Hematopoietic multipotent progenitor cell treated with erythropoietin and hydrocortisone succinate and interleukin-3 and kit ligand, for 17 days (in vitro differentiated cells): ENCODE measurements at regions not wholly inside any gene's neighbourhood (a gene's known extent, or its start where the extent isn't known, plus 50 kb on each side); places are given as distances from the start of the nearest gene placed in this dataset.
"Not testable (repeated sequence)": the region's sequence is repeated elsewhere in the genome, so short reads cannot be mapped to it uniquely, and the experiment has no call there.

Experiments used
- DNase-seq: peaks from one replicate; pipeline ENCODE4 v3.0.0-alpha.2; 2015; ENCODE audit warnings: low spot score

DNA sequence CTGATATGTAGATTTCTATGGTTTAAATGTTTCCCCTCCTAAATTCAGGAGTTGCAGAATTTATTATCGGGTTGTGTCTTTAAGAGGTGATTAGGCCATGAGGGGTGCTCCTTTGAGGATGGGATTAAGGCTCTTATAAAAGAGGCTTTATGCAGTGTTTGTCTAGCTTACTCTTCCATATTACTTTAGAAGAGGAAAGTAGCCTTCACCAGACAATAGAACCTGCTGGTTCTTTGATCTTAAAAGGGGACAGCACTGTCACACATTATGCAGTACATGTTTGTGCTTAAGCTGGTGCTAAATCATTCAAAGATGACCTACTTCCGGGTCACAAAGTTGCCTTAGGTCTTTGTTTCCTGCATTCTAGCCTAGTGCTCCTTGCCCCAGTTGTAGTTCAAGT, 81.0 kb downstream of the CPXCR1 start:
- no peak for DNase-seq

DNA sequence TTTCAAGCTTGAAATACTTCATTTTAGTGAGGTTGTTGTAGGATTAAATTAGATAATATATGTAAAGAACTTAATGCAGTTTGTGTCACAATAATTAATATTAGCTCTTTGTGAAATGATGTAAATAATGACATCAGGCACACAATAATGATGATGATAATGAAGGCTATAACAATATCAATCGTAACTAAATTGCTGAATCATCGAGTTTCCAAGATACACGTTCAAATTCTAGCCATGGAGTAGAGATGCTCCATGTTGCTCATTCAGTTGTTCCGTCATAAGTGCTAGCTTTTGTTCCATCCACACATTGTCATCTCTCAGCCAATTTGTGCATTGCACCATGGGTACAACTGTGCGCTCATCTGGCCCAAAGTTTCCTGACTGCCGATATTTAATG, 83.1 kb downstream of the CPXCR1 start:
- no peak for DNase-seq

DNA sequence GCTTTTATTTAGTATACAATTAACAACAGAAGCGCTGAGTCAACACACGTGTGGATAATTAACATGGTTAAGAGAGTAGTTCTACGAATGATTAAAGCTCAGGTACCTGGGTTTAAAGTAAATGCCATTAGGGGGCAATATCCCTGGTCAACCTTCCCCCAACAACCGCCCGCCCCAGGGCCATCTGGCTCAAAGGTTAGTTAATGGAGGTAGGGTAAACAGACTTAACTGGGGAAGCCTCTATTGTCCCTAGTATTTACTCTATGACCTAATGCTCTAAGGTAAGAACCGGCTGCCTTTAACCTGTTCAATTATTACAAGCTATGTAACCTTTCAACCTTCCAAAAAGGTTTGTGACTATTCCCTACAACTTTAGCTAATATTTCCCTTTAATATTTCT, 90.7 kb downstream of the CPXCR1 start:
- DNase-seq = not testable (repeated sequence)

DNA sequence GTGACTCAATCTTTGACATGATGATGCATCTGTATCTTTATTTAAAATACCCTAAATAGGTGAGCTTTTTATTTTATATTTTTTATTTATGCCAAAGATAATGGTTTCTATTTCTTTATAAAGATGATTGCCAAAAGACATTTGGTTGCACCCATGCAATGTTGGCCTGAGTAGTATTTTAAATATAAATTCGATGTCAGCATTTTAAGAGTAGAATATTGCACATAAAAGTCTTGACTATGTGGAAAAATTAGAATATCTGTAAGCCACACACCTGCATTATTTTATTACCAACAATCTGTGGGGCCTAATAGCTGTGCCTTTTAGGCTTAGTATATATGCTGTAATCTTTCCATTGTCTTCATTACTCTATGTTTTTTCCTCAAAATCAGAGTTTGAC, 91.4 kb downstream of the CPXCR1 start:
- DNase-seq = no peak

DNA sequence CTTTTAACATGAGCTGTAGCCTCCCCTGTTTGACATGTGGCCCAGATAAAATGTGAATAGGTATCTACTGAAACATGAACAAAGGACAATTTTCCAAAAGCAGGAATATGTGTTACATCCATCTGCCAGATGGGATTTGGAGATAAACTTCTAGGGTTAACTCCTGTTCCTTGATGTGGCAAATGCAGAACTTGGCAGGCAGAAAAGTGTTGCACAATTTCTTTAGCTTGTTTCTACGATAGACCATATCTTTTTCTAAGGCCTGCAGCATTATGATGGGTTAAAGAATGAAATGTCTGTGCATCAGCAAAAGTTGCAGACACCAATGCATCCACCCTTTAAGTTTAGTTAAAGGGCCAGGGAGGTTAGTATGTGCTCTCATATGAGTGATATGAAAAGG, 96.8 kb downstream of the CPXCR1 start:
- DNase-seq = not testable (repeated sequence)

DNA sequence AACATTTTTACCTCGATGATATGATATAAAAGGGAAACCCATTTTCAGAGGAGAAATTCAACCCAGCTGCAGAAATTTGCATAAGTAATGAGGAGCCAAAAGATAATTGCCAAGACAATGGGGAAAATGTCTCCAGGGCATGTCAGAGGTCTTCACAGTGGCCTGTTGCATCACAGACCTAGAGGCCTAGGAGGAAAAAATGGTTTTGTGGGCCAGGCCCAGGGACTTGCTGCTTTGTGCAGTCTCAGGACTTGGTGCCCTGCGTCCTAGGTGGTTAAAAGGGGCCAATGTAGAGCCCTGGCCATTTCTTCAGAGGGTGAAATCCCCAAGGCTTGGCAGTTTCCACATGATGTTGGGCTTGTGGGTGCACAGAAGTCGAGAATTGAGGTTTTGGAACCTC, 106.9 kb downstream of the CPXCR1 start:
- no peak for DNase-seq

DNA sequence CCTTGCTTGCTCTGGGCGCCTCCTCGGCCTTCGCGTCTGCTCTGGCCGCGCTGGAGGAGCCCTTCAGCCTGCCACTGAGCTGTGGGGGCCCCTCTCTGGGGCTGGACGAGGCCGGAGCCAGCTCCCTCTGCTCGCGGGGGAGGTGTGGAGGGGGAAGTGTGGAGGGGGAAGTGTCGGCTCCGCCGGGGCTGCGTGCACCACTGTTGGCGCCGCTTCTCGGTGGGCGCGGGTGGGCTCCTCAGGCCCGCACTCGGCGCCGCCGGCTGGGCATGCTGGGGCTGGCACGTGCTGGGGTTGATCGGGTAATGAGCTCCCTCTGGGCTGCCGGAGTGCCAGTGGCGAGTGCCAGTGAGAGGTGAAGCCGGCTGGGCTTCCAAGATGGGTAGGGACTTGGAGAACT, 116.7 kb downstream of the CPXCR1 start:
- no peak for DNase-seq

DNA sequence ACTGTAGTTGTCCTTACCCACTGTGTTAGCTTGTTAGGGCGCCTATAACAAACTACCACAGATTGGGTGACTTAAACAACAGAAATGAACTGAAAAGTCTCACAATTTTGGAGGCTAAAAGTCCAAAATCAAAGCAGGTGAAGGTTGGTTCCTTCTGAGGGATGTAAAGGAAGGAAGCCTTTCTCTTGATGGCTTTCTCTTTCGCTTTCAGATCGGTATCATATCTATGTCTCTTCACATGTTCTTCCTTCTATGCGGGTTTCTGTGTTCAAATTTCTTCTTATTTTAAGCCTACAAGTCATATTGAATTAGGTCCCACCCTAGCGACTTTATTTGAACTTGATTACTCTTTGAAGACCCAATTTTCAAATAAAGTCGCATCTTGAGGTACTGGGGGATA, 118.6 kb downstream of the CPXCR1 start:
- DNase-seq = no peak

DNA sequence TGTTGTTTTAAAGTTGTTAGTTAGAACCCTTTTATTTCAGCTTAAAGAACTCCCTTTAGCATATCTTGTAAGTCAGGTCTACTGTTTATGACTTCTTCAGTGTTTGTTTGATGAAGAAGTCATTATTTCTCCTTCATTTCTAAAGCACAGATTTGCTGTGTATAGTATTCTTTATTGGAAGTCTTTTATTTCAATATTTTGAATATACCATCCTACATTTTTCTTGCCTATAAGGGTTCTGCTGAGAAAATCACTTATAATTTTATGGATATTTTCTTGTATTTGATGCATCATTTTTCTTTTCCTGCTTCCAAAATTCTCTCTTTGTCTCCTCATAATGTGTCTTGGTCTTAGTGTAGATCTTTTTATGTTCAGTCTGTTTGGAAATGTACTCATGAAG, 134.5 kb downstream of the CPXCR1 start:
- no peak for DNase-seq

DNA sequence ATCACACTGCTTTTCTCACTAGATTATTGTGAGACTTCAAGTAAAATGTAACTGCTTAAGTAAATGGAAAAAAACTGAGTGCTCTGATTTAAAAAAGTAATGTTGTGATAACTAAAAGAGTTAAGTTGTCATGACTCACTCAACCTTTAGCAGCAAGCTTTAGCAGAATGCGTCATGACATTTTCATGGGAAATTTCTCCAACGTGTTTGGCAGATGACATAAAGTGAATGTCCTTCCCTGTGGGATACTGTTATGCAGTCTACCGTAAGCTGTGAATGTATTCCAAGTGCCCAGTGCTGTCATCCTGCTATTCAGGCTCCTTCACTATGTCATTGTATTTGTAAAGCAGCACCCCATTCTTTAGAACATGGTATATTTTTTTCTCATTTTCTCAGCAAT, 136.2 kb downstream of the CPXCR1 start:
- DNase-seq = no peak

DNA sequence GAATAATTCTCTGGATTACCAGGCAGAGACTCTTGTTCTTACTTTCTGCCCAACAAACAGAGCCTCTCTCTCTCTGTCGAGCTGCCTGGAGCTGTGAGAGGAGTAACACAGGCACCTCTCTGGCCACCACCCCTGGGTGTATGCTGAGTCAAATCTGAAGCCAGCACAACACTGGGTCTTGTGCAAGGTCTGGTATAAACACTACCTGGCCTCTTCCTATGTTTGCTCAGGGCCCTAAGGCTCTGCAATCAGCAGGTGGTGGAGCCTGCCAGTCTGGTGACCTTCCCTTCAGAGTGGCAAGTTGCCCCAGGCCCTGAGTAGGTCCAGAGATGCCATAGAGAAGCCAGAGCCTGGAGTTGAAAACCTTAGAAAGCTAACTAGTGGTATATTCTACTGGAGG, 139.9 kb downstream of the CPXCR1 start:
- no peak for DNase-seq

DNA sequence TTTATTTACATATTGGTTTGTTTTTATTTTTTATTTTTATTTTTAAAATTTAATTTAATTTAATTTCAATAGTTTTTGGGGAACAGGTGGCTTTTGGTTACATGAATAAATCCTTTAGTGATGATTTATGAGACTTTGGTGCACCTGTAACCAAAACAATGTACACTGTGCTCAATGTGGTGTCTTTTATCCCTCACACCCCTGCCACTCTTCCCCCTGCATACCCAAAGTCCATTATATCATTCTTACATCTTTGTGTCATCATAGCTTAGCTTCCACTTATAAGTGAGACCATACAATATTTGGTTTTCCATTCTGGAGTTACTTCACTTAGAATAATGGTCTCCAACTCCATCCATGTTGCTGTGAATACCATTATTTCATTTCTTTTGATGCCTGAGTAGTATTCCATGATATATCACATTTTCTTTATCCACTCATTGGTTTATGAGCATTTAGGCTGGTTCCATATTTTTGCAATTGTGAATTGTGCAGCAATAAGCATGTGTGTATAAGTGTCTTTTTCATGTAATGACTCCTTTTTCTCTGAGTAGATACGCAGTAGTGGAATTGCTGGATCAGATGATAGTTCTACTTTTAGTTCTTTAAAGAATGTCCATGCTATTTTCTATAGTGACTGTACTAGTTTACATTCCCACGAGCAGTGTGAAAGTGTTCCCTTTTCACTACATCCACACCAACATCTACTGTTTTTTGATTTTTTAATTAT, 157.1 kb downstream of the CPXCR1 start:
- DNase-seq = no peak

DNA sequence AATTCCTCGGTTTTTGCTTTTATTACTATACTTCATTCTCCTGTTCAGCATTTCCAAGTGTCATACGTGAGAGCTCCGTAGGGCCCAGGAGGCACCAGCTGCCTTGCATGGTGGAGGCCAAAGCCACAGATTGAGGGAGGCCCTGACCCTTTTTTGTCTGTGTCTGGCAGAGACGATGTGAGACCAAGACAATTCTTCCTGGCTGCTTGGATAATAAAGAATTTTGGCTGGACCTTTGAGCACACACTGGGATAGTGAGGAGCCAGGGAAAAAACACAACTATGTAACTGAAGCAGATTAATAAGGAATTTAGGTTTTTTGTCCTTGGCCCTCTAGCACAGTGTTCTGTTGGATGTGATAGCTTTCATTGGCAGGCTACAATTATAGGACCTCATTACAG, 161.0 kb downstream of the CPXCR1 start:
- DNase-seq = no peak

DNA sequence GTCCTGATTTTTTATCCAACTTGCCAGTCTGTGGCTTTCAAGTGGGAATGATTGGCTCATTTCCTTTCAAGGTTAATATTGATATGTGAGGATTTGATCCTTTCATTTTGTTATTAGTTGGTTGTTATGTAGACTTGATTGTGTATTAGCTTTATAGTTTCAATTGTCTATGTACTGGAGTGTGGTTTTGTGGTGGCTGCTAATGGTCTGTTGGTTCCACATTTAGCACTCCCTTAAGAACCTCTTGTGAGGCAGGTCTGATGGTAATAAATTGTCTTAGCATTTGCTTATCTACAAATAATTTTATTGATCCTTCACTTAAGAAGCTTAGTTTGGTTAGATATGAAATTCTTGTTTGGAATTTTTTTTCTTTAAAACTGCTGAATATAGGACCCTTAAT, 190.6 kb downstream of the CPXCR1 start:
- DNase-seq = no peak

DNA sequence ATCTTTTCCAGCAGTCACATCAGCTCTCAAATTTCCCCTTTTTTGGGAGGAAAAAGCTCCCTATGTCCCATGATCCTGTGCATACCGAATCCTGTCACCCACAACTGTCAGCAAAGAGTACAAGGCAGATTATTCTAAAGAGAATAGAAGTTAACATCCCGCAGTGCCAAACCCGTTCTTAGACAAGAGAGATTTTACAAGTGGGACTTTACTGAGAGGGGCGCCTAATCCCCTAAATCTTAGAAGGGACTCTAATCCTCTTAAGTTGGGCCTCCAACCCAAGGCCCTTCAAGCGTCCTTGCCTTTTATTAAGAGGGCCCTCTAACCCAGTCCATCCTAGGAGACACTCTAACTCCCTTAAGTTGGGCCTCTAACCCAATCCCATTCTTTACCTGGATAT, 193.9 kb downstream of the CPXCR1 start:
- no peak for DNase-seq

DNA sequence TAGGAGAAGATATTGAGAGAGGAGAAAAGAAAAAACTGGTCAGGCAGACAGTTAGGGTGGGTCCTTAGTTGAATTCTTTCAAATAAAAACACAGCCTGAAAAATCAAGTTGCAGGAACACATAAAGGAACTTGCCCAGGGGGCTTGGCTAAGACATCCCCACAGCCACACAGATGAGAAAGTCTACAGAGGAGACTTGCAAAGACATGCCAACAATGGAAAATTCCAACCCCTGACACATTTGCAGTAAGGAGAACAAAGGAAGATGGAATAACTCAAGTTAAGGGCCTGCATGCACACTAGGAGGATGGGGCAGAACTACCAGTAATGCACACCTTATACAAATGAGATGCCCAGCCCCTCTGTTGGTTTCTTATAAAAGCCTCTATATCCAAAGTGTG, 197.6 kb downstream of the CPXCR1 start:
- no peak for DNase-seq

DNA sequence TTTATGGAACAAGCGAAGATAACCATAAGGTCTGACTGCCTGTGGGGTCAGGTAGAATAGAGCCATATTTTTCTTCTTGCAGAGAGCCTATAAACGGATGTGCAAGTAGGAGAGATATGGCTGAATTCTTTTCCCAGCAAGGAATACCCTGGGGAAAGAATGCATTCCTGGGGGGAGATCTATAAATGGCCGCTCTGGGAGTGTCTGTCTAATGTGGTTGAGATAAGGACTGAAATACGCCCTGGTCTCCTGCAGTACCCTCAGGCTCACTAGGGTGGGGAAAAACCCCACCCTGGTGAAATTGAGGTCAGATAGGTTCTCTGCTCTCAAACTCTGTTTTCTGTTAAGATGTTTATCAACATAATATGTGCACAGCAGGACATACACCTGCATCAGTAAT, 209.0 kb downstream of the CPXCR1 start:
- DNase-seq = not testable (repeated sequence)

DNA sequence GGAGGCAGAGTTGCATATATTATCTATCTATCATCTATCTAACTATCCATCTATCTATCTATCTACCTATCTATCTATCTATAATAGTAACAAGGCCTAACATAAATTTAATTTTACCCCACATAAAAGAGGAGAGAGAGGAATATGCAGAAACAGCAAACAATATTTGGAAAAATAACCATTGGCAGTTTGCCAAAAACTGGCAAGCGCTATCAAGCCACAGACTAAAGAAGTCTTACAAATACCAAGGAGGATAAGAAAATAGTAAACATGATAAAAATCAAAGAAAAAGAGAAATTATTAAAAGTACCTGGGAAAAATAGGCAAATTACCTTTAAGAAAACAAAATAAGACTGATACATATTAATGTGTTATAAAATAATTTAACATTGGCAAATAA, 230.8 kb downstream of the CPXCR1 start:
- peak; percentile 2 for DNase-seq

DNA sequence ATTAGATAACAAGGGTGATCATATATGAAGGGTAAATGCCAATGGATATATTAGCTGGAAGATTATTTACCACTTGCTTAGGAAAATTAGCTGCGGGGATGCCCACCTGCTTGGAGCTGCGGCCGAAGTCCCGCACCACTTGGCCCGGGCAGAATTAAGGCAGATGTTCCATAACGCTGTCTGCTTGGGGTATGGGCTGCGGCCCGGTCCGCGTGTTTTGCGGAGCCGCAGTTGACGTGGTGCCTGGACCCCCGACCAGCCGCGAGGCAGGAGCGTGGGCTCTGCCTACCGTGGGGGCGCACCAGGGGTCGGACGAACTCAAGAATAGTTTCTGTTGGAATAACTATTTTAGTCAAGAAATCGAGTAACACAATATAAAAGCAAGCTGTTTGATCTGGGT, 235.2 kb downstream of the CPXCR1 start:
- DNase-seq = no peak

DNA sequence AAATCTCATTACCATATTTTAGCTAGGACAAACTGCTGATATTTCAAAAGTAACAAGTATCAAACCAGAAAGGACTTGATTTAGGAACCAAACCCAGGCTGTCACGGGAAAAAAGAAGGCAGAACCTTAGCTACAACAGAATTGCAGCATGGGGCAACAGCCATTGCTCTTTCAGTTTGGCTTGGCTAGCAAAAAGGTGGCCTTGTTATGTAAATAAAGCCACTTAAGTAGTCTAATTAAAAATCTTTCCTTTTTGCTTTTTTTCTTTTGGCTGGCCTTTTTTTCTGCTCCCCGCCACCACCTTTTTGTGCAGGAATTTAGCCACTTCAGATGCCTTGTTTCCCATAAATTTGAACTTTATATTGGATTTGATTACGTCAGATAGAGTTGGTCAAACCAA, 235.9 kb downstream of the CPXCR1 start:
- no peak for DNase-seq

DNA sequence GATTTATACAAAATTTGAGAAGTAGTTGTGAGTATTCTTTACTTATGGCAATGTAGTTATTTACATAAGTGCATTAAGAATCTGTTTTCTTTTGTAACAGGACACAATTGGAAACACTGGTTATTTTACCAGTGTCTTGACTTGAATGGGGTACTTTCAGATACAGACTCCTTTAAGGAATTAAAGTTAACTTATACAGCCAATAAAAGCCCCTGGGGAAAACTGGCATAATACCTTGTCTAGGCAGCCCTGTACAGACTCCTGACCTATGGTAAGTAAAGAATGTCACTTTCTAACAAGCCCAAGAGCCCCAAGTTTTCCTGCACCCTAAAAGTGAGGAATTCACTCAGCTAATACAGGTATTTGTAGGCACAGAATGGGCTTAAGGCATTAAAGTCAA, 241.8 kb downstream of the CPXCR1 start:
- DNase-seq = no peak

DNA sequence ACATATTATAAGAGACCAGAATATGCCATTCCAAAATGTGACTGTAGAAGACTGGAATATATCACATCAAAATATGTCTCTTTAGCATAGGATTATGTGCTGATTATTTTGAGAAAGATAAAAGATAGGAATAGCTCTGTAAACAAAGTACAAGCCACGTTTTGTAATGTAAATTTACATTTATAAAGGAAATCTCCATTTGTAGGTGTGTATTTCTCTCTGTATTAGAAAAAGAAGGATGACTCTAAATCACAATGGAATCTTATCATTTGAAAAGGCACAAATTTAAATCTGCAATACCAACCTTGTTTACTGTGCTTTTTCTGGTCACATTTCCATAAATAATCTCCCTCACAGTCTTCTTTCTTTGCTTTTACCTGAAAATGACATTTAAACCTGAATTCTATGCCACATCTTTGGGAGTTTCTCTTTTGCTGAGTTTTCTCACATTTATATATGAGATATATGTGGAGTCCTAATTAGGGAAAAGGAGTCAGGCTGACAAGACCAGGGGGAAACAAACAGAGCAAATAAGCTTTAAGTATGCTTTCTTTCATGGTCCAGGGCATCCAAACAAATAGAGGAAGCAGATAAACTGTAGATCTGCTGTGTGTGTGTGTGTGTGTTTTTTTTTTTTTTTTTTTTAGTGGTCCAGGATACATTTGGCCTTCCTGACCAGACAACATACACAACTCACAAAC, 244.0 kb downstream of the CPXCR1 start:
- no peak for DNase-seq

DNA sequence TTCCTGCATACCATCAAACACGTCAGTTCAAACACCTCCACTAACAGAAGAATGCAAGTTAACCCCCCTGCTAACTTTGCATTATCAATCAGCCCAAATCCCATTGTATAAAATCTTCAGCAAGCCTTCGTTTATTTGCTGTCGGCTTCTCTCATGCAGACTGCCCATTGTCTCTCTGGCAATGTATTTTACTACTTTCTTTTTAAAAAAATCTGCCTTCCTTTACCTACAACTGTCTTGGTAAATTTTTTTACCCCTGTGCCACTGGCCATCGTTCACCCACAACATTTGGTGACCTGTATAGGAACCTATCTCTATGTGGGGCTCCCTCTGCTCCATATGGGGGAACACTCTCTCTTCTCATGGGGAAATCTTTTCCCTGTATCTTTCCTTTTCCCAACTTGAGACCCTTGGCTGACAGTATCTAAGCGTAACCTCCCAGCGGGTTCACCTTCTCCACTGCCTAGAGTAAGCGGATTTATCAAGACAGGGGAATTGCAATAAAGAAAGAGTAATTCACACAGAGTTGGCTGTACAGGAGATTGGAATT, 244.6 kb downstream of the CPXCR1 start:
- DNase-seq = no peak

DNA sequence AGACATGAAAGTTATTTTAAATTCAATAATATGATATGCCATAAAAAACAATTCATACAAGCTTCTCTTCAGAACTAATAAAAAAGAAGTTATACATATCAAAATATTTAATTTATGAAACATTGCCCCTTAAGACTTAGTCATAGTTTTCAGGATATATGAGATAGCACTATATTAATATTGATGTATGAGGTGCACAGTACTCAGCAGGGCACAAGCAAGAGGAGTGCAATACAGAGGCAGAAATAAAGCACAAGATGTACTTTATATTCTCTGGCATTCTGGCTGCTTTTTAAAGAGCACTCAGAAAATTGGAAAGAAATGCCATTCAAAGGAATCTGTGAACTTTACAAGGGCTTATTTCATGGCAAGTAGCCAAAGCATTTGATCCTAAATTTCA, 274.9 kb downstream of the CPXCR1 start:
- DNase-seq = no peak
